C4-2B (cell line): ENCODE measurements at regions not wholly inside any gene's neighbourhood (a gene's known extent, or its start where the extent isn't known, plus 50 kb on each side); places are given as distances from the start of the nearest gene placed in this dataset.

ENCODE experiments used
- ZFX ChIP-seq: fragments of 450-650 bp; IDR thresholded peaks from 2 replicates; pipeline ENCODE4 v1.6.1; 2017
- TF ChIP-seq, protein P1 (sequence below): fragments of 450-650 bp; conservative IDR thresholded peaks from 2 replicates; pipeline ENCODE4 v1.5.1; 2017; ENCODE audit warnings: mild to moderate bottlenecking

DNA sequence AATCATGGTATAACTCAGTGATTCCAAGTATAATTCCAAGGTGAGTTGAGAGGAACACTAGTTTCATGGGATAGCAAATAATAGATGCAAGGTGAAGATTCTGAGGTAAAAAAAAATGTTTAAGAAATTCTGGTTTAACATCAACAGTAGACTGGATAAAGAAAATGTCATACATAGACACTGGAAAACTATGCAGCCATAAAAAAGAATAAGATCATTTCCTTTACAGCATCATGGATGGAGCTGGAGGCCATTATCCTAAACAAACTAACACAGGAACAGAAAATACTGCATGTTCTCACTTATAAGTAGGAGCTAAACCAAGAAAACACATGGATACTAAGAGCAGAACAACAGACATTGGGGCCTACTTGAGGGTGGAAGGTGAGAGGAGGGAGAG is 54.6 kb upstream of the LEF1 start:
- TF ChIP-seq, protein P1, sequence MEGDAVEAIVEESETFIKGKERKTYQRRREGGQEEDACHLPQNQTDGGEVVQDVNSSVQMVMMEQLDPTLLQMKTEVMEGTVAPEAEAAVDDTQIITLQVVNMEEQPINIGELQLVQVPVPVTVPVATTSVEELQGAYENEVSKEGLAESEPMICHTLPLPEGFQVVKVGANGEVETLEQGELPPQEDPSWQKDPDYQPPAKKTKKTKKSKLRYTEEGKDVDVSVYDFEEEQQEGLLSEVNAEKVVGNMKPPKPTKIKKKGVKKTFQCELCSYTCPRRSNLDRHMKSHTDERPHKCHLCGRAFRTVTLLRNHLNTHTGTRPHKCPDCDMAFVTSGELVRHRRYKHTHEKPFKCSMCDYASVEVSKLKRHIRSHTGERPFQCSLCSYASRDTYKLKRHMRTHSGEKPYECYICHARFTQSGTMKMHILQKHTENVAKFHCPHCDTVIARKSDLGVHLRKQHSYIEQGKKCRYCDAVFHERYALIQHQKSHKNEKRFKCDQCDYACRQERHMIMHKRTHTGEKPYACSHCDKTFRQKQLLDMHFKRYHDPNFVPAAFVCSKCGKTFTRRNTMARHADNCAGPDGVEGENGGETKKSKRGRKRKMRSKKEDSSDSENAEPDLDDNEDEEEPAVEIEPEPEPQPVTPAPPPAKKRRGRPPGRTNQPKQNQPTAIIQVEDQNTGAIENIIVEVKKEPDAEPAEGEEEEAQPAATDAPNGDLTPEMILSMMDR, result no peak
- no peak for TF ChIP-seq ZFX
